ENCODE measurements at regions not wholly inside any gene's neighbourhood (a gene's known extent, or its start where the extent isn't known, plus 50 kb on each side); places are given as distances from the start of the nearest gene placed in this dataset.

DNA sequence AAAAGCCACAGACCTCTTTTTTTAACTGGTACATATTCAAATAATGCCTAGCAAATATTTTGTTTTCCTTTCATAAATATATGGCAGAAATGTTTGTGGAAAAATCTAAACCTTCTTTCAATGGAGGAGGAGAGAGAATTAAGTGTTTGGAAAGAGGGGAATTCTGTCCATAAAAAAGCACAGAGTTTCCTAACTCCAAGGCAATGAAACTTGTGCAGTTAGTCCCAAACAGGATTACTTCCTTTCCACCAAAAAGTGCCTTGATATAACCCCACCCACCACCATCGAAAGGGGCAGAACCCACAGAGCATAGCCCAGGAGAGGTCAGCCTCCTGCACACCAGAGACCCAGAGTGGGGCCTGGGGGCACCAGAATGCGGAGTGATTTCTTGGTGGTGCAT lies 106.3 kb downstream of the OGFRL1 start:
- POLR2A ChIA-PET = no interaction called here
- CTCF ChIA-PET = no interaction called here
- no peak for DNase-seq (ENCODE audit: extremely low spot score)
- TF ChIP-seq, protein P1, sequence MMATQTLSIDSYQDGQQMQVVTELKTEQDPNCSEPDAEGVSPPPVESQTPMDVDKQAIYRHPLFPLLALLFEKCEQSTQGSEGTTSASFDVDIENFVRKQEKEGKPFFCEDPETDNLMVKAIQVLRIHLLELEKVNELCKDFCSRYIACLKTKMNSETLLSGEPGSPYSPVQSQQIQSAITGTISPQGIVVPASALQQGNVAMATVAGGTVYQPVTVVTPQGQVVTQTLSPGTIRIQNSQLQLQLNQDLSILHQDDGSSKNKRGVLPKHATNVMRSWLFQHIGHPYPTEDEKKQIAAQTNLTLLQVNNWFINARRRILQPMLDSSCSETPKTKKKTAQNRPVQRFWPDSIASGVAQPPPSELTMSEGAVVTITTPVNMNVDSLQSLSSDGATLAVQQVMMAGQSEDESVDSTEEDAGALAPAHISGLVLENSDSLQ (IDR thresholded peaks at IDR 0.05) = no peak
- no peak for TF ChIP-seq BHLHE40 (IDR thresholded peaks at IDR 0.05; ENCODE audit: borderline replicate concordance)
- no peak for TF ChIP-seq NFRKB (IDR thresholded peaks at IDR 0.05)
- no peak for TF ChIP-seq SP1 (IDR thresholded peaks at IDR 0.05)
- no peak for TF ChIP-seq SUZ12 (IDR thresholded peaks at IDR 0.05)
- TF ChIP-seq TARDBP (IDR thresholded peaks at IDR 0.05) = no peak
- no peak for TF ChIP-seq FOXK2 (IDR thresholded peaks at IDR 0.05)
- no peak for TF ChIP-seq ELF4 (IDR thresholded peaks at IDR 0.05)

DNA sequence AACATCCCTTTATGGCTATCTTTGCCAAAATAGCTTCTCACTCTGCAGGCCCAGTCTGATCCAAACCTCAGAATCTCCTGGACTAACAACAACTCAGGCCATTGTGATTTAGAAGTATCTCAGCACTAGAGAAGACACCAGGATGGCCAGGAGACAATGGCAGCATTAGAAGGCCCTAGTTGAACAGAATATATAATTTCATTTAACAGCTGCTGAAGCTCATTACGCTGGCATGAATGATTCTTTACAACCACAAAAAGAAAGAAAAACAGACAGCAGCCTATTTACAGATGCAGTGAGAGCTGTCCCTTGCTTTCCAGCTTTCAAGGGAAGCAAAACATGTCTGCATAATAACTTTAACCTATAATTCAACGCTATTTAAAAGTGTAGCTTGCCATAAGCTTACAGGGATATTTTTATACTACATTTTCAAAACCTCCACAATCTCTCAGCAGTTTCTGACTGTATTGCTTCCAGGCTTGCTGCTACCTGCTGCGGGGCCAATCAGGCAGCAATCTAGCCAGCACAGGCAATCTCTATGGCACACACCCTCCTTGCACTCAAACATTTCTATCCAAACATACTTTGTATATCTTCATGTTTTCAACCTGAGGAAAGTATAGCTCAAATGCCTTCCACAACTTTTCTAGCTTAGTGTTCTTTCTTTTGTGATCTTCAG lies 107.3 kb downstream of the OGFRL1 start:
- POLR2A ChIA-PET = no interaction called here
- TF ChIP-seq FOXA1 (IDR thresholded peaks at IDR 0.05) (no peak), FOXK2 (IDR thresholded peaks at IDR 0.05) (no peak), ARNT (IDR thresholded peaks at IDR 0.05) (no peak), SUZ12 (IDR thresholded peaks at IDR 0.05) (no peak), NFRKB (IDR thresholded peaks at IDR 0.05) (no peak), L3MBTL2 (conservative IDR thresholded peaks at IDR 0.05) (no peak), SP1 (IDR thresholded peaks at IDR 0.05) (no peak), FOXM1 (IDR thresholded peaks at IDR 0.05; ENCODE audit: borderline replicate concordance) (no peak), HDGF (IDR thresholded peaks at IDR 0.05; ENCODE audit: borderline replicate concordance) (no peak), CTBP1 (IDR thresholded peaks at IDR 0.05; ENCODE audit: borderline replicate concordance) (no peak)
- TF ChIP-seq, protein P1 (IDR thresholded peaks at IDR 0.05) = no peak
- CTCF ChIA-PET = interaction anchor here (0.6 kb wide), 1 partner anchor 9 kb away, joined by 3 read pairs; no protein-coding TSS in a partner anchor
- DNase-seq (ENCODE audit: extremely low spot score) = no peak

DNA sequence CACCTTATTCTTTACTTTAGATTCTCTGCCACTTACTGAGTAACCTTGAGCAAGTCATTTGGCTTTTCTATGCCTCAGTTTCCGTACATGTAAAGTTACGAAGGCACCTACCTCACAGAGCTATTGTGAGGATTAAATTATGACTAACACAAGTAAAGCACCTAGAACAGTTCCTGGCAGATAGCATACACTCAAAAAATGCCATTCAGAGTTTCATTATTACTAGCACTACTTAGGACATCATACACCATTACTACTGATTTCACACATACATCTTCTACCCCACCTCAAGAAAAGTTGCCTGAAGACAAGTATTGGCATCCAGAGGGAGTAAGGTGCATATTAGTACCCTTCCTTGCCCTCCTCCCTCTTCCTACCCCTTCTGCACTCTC lies 107.8 kb downstream of the OGFRL1 start:
- ChIA-PET POLR2A (no interaction called here), CTCF (no interaction called here)
- no peak for TF ChIP-seq NFRKB (IDR thresholded peaks at IDR 0.05)
- no peak for TF ChIP-seq LEF1 (IDR thresholded peaks at IDR 0.05; ENCODE audit: borderline replicate concordance)
- TF ChIP-seq, protein P1 (IDR thresholded peaks at IDR 0.05) = no peak
- no peak for TF ChIP-seq SUZ12 (IDR thresholded peaks at IDR 0.05)
- TF ChIP-seq CTBP1 (IDR thresholded peaks at IDR 0.05; ENCODE audit: borderline replicate concordance) = no peak
- no peak for TF ChIP-seq ZNF384 (IDR thresholded peaks at IDR 0.05)
- no peak for TF ChIP-seq BHLHE40 (IDR thresholded peaks at IDR 0.05; ENCODE audit: borderline replicate concordance)
- TF ChIP-seq FOXA1 (IDR thresholded peaks at IDR 0.05) = no peak
- TF ChIP-seq FOXM1 (IDR thresholded peaks at IDR 0.05; ENCODE audit: borderline replicate concordance) = no peak
- no peak for TF ChIP-seq ELF4 (IDR thresholded peaks at IDR 0.05)
- no peak for TF ChIP-seq ARNT (IDR thresholded peaks at IDR 0.05)
- no peak for TF ChIP-seq L3MBTL2 (conservative IDR thresholded peaks at IDR 0.05)
- TF ChIP-seq TARDBP (IDR thresholded peaks at IDR 0.05) = no peak
- TF ChIP-seq FOXK2 (IDR thresholded peaks at IDR 0.05) = no peak
- TF ChIP-seq HDGF (IDR thresholded peaks at IDR 0.05; ENCODE audit: borderline replicate concordance) = no peak
- TF ChIP-seq SP1 (IDR thresholded peaks at IDR 0.05) = no peak
- DNase-seq (ENCODE audit: extremely low spot score) = no peak

DNA sequence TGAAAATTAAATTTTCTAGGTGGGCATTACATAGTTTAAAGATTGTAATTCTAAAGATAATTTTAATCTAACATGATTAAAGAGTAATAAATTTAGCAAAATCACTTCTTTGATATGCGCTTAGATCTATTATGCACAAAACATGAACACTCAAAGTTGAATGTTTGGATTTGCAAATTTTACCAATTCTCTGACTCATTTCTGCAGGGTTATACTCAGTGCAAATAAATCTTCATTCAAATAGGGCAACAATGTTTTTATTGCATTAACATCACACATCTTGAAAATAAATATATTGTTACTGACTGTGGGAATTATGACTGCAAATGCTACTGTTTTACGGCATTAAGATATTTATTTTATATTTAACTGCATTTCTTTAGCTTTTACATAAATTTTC lies 110.7 kb downstream of the OGFRL1 start:
- no peak for TF ChIP-seq L3MBTL2 (conservative IDR thresholded peaks at IDR 0.05)
- CTCF ChIA-PET = no interaction called here
- POLR2A ChIA-PET = no interaction called here
- DNase-seq (ENCODE audit: extremely low spot score) = no peak

DNA sequence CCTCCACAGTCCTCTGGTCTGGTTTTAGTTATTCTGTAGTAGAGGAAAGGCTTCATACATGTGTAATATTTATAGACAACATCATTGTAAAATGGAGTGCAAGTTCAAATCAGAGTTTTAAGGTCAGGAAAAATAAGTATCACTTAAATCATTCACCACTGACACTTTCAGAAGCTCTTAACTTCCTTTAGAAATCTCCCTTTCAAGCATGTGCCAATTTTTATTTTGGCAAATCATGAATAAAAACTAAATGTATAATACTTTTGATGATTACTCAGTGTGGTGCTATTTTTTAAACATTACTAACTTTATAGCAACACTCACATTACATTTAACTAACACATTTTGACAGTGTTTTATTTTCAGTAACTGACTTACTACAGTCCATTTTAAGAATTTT lies 112.2 kb downstream of the OGFRL1 start:
- ChIA-PET CTCF (no interaction called here), POLR2A (no interaction called here)
- TF ChIP-seq SUZ12 (IDR thresholded peaks at IDR 0.05) = no peak
- no peak for TF ChIP-seq ARNT (IDR thresholded peaks at IDR 0.05)
- no peak for TF ChIP-seq FOXK2 (IDR thresholded peaks at IDR 0.05)
- TF ChIP-seq ELF4 (IDR thresholded peaks at IDR 0.05) = no peak
- TF ChIP-seq LEF1 (IDR thresholded peaks at IDR 0.05; ENCODE audit: borderline replicate concordance) = no peak
- no peak for TF ChIP-seq NFRKB (IDR thresholded peaks at IDR 0.05)
- no peak for TF ChIP-seq ZNF384 (IDR thresholded peaks at IDR 0.05)
- TF ChIP-seq HDGF (IDR thresholded peaks at IDR 0.05; ENCODE audit: borderline replicate concordance) = no peak
- TF ChIP-seq, protein P1 (IDR thresholded peaks at IDR 0.05) = no peak
- TF ChIP-seq SP1 (IDR thresholded peaks at IDR 0.05) = no peak
- no peak for TF ChIP-seq L3MBTL2 (conservative IDR thresholded peaks at IDR 0.05)
- TF ChIP-seq TARDBP (IDR thresholded peaks at IDR 0.05) = no peak
- no peak for TF ChIP-seq FOXM1 (IDR thresholded peaks at IDR 0.05; ENCODE audit: borderline replicate concordance)
- no peak for TF ChIP-seq CTBP1 (IDR thresholded peaks at IDR 0.05; ENCODE audit: borderline replicate concordance)
- TF ChIP-seq BHLHE40 (IDR thresholded peaks at IDR 0.05; ENCODE audit: borderline replicate concordance) = no peak
- no peak for TF ChIP-seq FOXA1 (IDR thresholded peaks at IDR 0.05)
- DNase-seq (ENCODE audit: extremely low spot score) = no peak

DNA sequence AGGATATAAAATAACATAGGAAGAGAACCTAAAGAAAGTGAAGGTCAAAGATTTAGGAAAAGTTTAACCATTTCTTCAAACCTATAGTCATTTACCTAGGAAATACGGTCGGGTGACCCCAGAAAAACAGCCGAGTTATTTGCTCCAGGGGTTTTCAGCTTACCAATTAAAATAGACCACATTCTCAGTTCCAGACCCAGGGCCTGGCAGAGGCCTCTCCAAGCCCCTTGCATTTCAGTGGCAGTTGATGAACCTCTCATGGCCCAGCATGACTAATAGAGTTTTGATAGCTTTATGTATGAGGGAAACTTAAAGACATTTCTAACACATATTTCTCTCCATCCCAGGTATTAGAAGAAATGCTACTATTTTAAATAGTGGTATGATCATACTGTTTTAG lies 113.5 kb downstream of the OGFRL1 start:
- no peak for DNase-seq (ENCODE audit: extremely low spot score)
- TF ChIP-seq TARDBP (IDR thresholded peaks at IDR 0.05) = no peak
- TF ChIP-seq ELF4 (IDR thresholded peaks at IDR 0.05) = no peak
- TF ChIP-seq CTBP1 (IDR thresholded peaks at IDR 0.05; ENCODE audit: borderline replicate concordance) = no peak
- no peak for TF ChIP-seq HDGF (IDR thresholded peaks at IDR 0.05; ENCODE audit: borderline replicate concordance)
- no peak for TF ChIP-seq LEF1 (IDR thresholded peaks at IDR 0.05; ENCODE audit: borderline replicate concordance)
- TF ChIP-seq NFRKB (IDR thresholded peaks at IDR 0.05) = no peak
- no peak for TF ChIP-seq BHLHE40 (IDR thresholded peaks at IDR 0.05; ENCODE audit: borderline replicate concordance)
- no peak for TF ChIP-seq SUZ12 (IDR thresholded peaks at IDR 0.05)
- TF ChIP-seq ARNT (IDR thresholded peaks at IDR 0.05) = no peak
- TF ChIP-seq FOXA1 (IDR thresholded peaks at IDR 0.05) = no peak
- TF ChIP-seq L3MBTL2 (conservative IDR thresholded peaks at IDR 0.05) = no peak
- TF ChIP-seq, protein P1 (IDR thresholded peaks at IDR 0.05) = no peak
- TF ChIP-seq SP1 (IDR thresholded peaks at IDR 0.05) = no peak
- POLR2A ChIA-PET = no interaction called here
- CTCF ChIA-PET = no interaction called here
